ENCODE measurements at regions not wholly inside any gene's neighbourhood (a gene's known extent, or its start where the extent isn't known, plus 50 kb on each side); places are given as distances from the start of the nearest gene placed in this dataset.

DNA sequence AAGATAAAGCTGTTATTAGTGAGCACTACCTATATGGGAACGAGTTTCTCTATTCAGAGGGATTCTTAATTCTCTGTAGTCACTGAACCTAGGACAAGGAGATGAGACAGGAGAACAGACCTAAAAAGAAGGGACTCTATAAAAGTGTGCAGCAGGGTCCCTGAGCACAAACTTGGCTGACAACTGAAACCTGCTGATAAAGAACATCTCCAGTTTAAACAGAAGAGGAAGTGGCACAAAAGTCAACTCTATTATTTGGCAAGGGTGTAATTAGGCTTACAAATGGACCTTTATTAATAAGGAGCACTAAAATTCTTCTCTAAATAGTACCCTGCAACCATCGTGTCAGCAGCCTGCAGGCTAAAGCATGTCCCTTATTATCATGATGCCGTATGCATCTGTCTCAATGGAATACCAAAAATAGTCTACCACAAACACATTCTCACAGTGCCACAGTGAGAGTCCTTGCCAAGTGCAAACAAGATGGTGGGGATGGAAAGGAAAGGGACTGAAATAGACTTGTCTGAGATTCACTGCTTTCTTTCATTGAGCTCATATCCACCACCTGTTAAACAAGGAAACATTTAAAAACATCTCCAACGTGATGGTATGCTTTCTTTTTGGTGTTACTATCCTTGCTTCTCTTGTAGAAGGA lies 260.2 kb downstream of the INSIG2 start:
- no peaks in the 10 kb centered on the region for H3K27me3 ChIP-seq
- TF ChIP-seq, protein P1, sequence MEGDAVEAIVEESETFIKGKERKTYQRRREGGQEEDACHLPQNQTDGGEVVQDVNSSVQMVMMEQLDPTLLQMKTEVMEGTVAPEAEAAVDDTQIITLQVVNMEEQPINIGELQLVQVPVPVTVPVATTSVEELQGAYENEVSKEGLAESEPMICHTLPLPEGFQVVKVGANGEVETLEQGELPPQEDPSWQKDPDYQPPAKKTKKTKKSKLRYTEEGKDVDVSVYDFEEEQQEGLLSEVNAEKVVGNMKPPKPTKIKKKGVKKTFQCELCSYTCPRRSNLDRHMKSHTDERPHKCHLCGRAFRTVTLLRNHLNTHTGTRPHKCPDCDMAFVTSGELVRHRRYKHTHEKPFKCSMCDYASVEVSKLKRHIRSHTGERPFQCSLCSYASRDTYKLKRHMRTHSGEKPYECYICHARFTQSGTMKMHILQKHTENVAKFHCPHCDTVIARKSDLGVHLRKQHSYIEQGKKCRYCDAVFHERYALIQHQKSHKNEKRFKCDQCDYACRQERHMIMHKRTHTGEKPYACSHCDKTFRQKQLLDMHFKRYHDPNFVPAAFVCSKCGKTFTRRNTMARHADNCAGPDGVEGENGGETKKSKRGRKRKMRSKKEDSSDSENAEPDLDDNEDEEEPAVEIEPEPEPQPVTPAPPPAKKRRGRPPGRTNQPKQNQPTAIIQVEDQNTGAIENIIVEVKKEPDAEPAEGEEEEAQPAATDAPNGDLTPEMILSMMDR (IDR thresholded peaks at IDR 0.05), result no peak
- no peak for TF ChIP-seq EZH2 (IDR thresholded peaks at IDR 0.05)
- TF ChIP-seq EZH2phosphoT487 (IDR thresholded peaks at IDR 0.05), result no peak
- H3K27ac ChIP-seq, result no peak overlapping the region
- H3K4me3 ChIP-seq, result no peak overlapping the region
- no peak overlapping the region for H3K4me3 Mint-ChIP-seq
- no peak overlapping the region for H3K9ac ChIP-seq
- H3F3A ChIP-seq (ENCODE audit: low read depth), result no peaks in the 10 kb centered on the region
- peaks cover 26% of the 10 kb centered on the region for H3K4me1 Mint-ChIP-seq
- H3K9me3 ChIP-seq (ENCODE audit: low read depth), result no peaks in the 10 kb centered on the region
- no peaks in the 10 kb centered on the region for H3K9me3 Mint-ChIP-seq
- no peak for DNase-seq (ENCODE audit: low spot score)
- no peaks in the 10 kb centered on the region for H3K36me3 ChIP-seq
- H3K79me2 ChIP-seq (ENCODE audit: low read depth), result no peaks in the 10 kb centered on the region
- H2AFZ ChIP-seq (replicated peaks), result no peak overlapping the region
- no peaks in the 10 kb centered on the region for H3K4me1 ChIP-seq
- no peaks in the 10 kb centered on the region for H4K20me1 ChIP-seq (ENCODE audit: low read depth)
- no peaks in the 10 kb centered on the region for H3K27me3 Mint-ChIP-seq (ENCODE audit: insufficient read depth, low read depth)
- H3K36me3 Mint-ChIP-seq, result no peaks in the 10 kb centered on the region
- no peak overlapping the region for H3K4me2 ChIP-seq
- no peak overlapping the region for H3K27ac Mint-ChIP-seq

DNA sequence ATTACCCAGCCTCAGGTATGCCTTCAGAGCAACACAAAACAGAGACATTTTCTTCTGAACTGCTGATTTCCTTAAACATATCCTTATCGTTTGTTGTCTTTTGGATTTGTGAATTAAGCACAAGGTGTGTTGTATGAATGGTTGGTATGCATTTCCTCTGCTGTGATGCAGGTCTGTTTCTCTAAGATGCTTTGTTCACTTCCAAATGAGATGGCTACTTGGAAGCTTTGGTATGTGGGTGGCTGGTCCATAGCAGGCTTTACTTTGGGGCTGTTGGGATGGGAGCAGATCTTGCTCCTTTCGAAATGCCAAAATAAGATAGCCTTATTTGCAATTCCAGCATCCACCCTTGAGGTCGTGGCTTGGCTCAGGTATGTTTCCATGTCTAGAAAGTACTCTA lies 257.2 kb downstream of the INSIG2 start:
- no peak overlapping the region for H2AFZ ChIP-seq (replicated peaks)
- Mint-ChIP-seq H3K4me1 (peaks cover 18% of the 10 kb centered on the region), H3K4me3 (no peak overlapping the region), H3K9me3 (peaks cover 7% of the 10 kb centered on the region), H3K27me3 (ENCODE audit: insufficient read depth, low read depth) (no peaks in the 10 kb centered on the region), H3K36me3 (no peaks in the 10 kb centered on the region), H3K27ac (no peak overlapping the region)
- no peaks in the 10 kb centered on the region for H4K20me1 ChIP-seq (ENCODE audit: low read depth)
- H3K4me3 ChIP-seq, result no peak overlapping the region
- DNase-seq (ENCODE audit: low spot score), result no peak
- H3K27me3 ChIP-seq, result no peaks in the 10 kb centered on the region
- H3K27ac ChIP-seq, result no peak overlapping the region
- TF ChIP-seq EZH2phosphoT487 (IDR thresholded peaks at IDR 0.05), result no peak
- TF ChIP-seq, protein P1 (IDR thresholded peaks at IDR 0.05), result no peak
- no peak for TF ChIP-seq EZH2 (IDR thresholded peaks at IDR 0.05)
- H3K79me2 ChIP-seq (ENCODE audit: low read depth), result no peaks in the 10 kb centered on the region
- H3K36me3 ChIP-seq, result no peaks in the 10 kb centered on the region
- H3K4me1 ChIP-seq, result peaks cover 2% of the 10 kb centered on the region
- H3K4me2 ChIP-seq, result no peak overlapping the region
- peaks cover 4% of the 10 kb centered on the region for H3F3A ChIP-seq (ENCODE audit: low read depth)
- no peaks in the 10 kb centered on the region for H3K9me3 ChIP-seq (ENCODE audit: low read depth)
- no peak overlapping the region for H3K9ac ChIP-seq

- Histone ChIP-seq H3K27ac (no peak overlapping the region), H3K27me3 (no peaks in the 10 kb centered on the region), H3K4me2 (peak overlapping the region; percentile 22), H3K9ac (no peak overlapping the region), H4K20me1 (ENCODE audit: low read depth) (peaks cover 3% of the 10 kb centered on the region), H3F3A (ENCODE audit: low read depth) (peaks cover 17% of the 10 kb centered on the region), H3K36me3 (no peaks in the 10 kb centered on the region), H3K4me1 (peaks cover 12% of the 10 kb centered on the region), H2AFZ (replicated peaks) (no peak overlapping the region), H3K79me2 (ENCODE audit: low read depth) (no peaks in the 10 kb centered on the region), H3K4me3 (no peak overlapping the region), H3K9me3 (ENCODE audit: low read depth) (no peaks in the 10 kb centered on the region)
- Mint-ChIP-seq H3K4me3 (no peak overlapping the region), H3K9me3 (peaks cover 48% of the 10 kb centered on the region), H3K27me3 (ENCODE audit: insufficient read depth, low read depth) (peaks cover 3% of the 10 kb centered on the region), H3K36me3 (peaks cover 8% of the 10 kb centered on the region), H3K4me1 (peaks cover 10% of the 10 kb centered on the region), H3K27ac (no peak overlapping the region)
- peak; percentile 75 for DNase-seq (ENCODE audit: low spot score)
- TF ChIP-seq, protein P1 (IDR thresholded peaks at IDR 0.05), result no peak
- TF ChIP-seq EZH2 (IDR thresholded peaks at IDR 0.05), result no peak
- TF ChIP-seq EZH2phosphoT487 (IDR thresholded peaks at IDR 0.05), result no peak
Measured at GRCh38 chr2:118340103-118340502, 251.8 kb downstream of the INSIG2 start.

All from neural progenitor cell (in vitro differentiated cells).